Peyer's patch (tissue), 4 donors: ENCODE measurements at regions not wholly inside any gene's neighbourhood (a gene's known extent, or its start where the extent isn't known, plus 50 kb on each side); places are given as distances from the start of the nearest gene placed in this dataset.

Source experiments
- DNase-seq, 3 donors: peaks; one replicate each; pipeline ENCODE4 v3.0.0-alpha.2; 2017 to 2019
- H3K27ac ChIP-seq, 4 donors: fragments of 200-600 bp; sonication (generic); one replicate each; pipeline ENCODE4 v1.5.1; 2016 to 2019
- H3K27me3 ChIP-seq, 2 donors: fragments of 200-600 bp; sonication (generic); one replicate each; pipeline ENCODE4 v1.5.1; 2019
- H3K36me3 ChIP-seq, 3 donors: fragments of 200-600 bp; sonication (generic); one replicate each; pipeline ENCODE4 v1.5.1; 2016 to 2019
- H3K4me1 ChIP-seq, 4 donors: fragments of 200-600 bp; sonication (generic); one replicate each; pipeline ENCODE4 v1.5.1; 2016 to 2019
- H3K4me3 ChIP-seq, 4 donors: fragments of 200-600 bp; sonication (generic); 1 replicate in 3 of 4; 2 replicates in 1 of 4; pipeline ENCODE4 v1.5.1; 2016 to 2019; ENCODE audit warnings: mild to moderate bottlenecking in 1 of 4
- H3K9me3 ChIP-seq, 4 donors: fragments of 200-600 bp; sonication (generic); one replicate each; pipeline ENCODE4 v1.5.1; 2016 to 2019; ENCODE audit warnings: mild to moderate bottlenecking in 1 of 4
- POLR2A ChIP-seq, 2 donors: fragments of 450-650 bp; IDR thresholded peaks; one replicate each; pipeline ENCODE4 v1.5.1; 2017; ENCODE audit warnings: antibody characterized with exemption in 2 of 2, mild to moderate bottlenecking in 2 of 2, moderate library complexity in 2 of 2
- TF ChIP-seq, protein P1 (sequence below), 6 experiments: fragments of 450-650 bp in 4 of 6; fragments of 200-600 bp in 2 of 6; sonication (generic) in 1 of 6; IDR thresholded peaks; one replicate each; pipeline ENCODE4 v1.5.1; 2017 to 2019; ENCODE audit warnings: antibody characterized with exemption in 6 of 6, mild to moderate bottlenecking in 3 of 6, moderate library complexity in 1 of 6

DNA sequence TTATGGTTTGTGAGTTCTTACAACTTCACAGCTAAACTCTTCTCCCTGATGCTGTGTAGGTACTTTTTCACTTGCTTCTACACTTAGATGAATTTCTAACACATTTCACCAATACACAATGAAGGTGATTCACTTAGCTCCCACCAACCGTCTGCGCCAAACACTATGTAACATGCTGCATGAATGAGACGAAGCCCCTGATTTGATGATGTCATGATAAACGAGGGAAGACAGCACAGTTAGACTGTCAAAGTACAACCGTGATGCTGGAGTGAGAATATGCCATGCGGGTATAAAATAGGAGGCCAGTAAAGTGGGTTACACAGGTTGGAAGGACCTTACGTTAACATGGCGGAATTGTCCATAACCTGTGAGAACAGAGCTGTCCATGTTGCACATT is 100.8 kb downstream of the KCNA4 start:
- Histone ChIP-seq H3K36me3 (no peaks in the 10 kb centered on the region), H3K4me3 (no peak overlapping the region), H3K27me3 (no peaks in the 10 kb centered on the region), H3K27ac (no peak overlapping the region), H3K4me1 (no peaks in the 10 kb centered on the region), H3K9me3 (no peaks in the 10 kb centered on the region)
- TF ChIP-seq, protein P1, sequence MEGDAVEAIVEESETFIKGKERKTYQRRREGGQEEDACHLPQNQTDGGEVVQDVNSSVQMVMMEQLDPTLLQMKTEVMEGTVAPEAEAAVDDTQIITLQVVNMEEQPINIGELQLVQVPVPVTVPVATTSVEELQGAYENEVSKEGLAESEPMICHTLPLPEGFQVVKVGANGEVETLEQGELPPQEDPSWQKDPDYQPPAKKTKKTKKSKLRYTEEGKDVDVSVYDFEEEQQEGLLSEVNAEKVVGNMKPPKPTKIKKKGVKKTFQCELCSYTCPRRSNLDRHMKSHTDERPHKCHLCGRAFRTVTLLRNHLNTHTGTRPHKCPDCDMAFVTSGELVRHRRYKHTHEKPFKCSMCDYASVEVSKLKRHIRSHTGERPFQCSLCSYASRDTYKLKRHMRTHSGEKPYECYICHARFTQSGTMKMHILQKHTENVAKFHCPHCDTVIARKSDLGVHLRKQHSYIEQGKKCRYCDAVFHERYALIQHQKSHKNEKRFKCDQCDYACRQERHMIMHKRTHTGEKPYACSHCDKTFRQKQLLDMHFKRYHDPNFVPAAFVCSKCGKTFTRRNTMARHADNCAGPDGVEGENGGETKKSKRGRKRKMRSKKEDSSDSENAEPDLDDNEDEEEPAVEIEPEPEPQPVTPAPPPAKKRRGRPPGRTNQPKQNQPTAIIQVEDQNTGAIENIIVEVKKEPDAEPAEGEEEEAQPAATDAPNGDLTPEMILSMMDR (IDR thresholded peaks at IDR 0.05), result no peak
- no peak for TF ChIP-seq POLR2A (IDR thresholded peaks at IDR 0.05)
- no peak for DNase-seq

DNA sequence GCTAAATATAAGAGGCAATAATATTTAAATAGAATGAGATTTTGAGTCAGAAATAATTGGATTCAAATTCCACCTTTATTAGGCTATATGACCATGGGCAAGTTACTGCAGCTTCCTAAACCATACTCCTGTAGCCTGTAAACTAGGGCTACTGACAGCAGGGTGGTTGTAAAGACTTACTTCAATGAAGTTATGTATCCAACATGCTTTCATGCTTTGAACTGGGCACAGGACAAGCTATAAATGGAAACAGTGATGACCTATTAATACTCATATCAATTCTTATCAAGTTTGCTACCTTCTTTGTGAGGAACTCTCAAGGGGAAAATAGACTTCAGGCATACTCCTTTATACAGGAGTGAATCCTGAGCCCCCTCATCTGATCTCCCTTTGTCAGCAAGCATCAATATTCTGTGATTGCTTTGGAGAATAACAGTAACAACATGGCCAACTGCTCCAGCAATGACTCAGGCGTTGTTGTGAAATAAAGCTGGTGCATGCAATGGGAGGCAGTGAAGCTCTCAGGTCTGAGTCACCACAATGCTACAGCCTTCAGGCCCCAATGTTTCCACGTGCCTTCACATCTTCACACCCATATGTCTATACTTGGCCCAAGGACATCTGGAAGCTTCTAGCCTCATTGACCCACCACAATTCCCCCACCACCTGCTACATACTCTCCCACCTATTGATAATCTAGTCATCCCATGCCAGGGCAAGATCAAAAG is 102.5 kb downstream of the KCNA4 start:
- DNase-seq, result no peak
- no peak for TF ChIP-seq POLR2A (IDR thresholded peaks at IDR 0.05)
- TF ChIP-seq, protein P1 (IDR thresholded peaks at IDR 0.05), result no peak
- H3K9me3 ChIP-seq, result no peaks in the 10 kb centered on the region
- H3K27ac ChIP-seq, result no peak overlapping the region
- no peaks in the 10 kb centered on the region for H3K36me3 ChIP-seq
- no peaks in the 10 kb centered on the region for H3K4me1 ChIP-seq
- no peak overlapping the region for H3K4me3 ChIP-seq
- H3K27me3 ChIP-seq, result no peaks in the 10 kb centered on the region

DNA sequence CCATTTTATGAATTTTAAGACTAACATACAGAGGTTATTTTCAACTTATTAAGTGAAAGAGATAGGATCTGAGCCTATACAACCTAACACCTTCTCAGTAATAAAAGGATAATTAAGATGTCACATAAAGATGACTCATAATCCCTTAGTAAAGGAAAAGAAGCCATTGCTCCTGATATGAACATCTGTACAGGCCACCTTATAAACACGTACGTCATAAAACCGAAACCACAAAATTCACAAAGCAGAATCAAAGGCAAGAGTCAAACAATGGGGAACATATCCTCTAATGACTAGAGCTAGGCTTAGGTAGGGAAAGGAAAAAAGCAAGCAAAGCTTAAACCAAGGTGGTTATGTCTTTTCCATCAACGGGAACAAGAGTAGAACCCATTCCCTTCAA is 103.5 kb downstream of the KCNA4 start:
- H3K4me1 ChIP-seq, result no peaks in the 10 kb centered on the region
- H3K27ac ChIP-seq, result no peak overlapping the region
- H3K9me3 ChIP-seq, result no peaks in the 10 kb centered on the region
- no peak overlapping the region for H3K4me3 ChIP-seq
- H3K27me3 ChIP-seq, result no peaks in the 10 kb centered on the region
- no peak for DNase-seq
- no peaks in the 10 kb centered on the region for H3K36me3 ChIP-seq
- no peak for TF ChIP-seq POLR2A (IDR thresholded peaks at IDR 0.05)
- TF ChIP-seq, protein P1 (IDR thresholded peaks at IDR 0.05), result no peak

DNA sequence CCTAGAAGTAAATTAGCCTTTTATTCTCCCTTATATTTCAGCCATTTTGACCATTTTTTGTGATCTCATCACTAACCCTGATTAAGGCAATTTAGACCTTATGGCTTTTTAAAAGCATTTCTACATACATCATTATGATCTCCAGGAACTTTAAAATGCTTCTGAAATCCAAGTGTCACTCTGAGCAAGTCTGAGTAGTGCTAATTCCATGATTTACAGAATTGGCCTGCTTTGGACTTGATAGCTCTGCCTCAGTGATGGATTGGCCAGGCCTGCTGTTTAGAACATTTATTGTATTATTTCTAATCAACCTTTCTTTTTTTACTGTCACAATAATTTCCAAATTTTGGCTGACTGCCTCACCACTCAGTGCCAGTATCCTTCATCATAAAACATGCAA is 116.4 kb downstream of the KCNA4 start:
- Histone ChIP-seq H3K36me3 (no peaks in the 10 kb centered on the region), H3K9me3 (no peaks in the 10 kb centered on the region)
- TF ChIP-seq, protein P1 (IDR thresholded peaks at IDR 0.05), result no peak
- TF ChIP-seq POLR2A (IDR thresholded peaks at IDR 0.05), result no peak

DNA sequence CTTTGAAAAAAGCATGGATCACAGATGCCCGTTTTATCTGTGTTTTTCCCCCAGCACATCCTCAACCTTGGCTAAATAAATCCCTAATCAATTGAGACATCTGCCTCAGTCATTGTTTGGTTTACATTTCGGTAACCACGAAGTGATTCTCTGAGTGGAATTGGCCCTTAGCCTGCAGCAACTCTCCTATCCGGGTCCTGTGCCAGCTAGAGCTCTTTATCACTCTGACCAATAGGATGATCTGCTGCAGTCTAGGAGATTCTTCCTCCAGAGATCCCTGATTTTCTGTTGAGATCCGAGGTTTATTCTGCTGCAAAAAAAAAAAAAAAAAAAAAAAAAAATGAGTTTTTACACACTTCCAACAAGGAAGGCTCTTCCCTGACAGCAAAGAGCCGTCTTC is 137.3 kb downstream of the KCNA4 start:
- Histone ChIP-seq H3K4me3 (no peak overlapping the region), H3K9me3 (peaks cover 0 to 5% (median 0%) of the 10 kb centered on the region in 4 donors), H3K27ac (no peak overlapping the region), H3K36me3 (no peaks in the 10 kb centered on the region), H3K27me3 (no peaks in the 10 kb centered on the region), H3K4me1 (no peaks in the 10 kb centered on the region)
- TF ChIP-seq POLR2A (IDR thresholded peaks at IDR 0.05), result no peak
- TF ChIP-seq, protein P1 (IDR thresholded peaks at IDR 0.05), result no peak
- DNase-seq, result no peak

More for the DNA sequence above, 116.4 kb downstream of the KCNA4 start:
- no peak overlapping the region for H3K27ac ChIP-seq
- H3K4me1 ChIP-seq, result no peaks in the 10 kb centered on the region
- no peak overlapping the region for H3K4me3 ChIP-seq
- H3K27me3 ChIP-seq, result no peaks in the 10 kb centered on the region
- DNase-seq, result no peak
